Frontal cortex (tissue), 3 donors: ENCODE measurements at regions not wholly inside any gene's neighbourhood (a gene's known extent, or its start where the extent isn't known, plus 50 kb on each side); places are given as distances from the start of the nearest gene placed in this dataset.

Source experiments
- DNase-seq, 2 donors: peaks; one replicate each; pipeline ENCODE4 v3.0.0; 2012; ENCODE audit warnings: low spot score in 2 of 2
- FAIRE-seq: peaks from 2 replicates; lab custom pipeline; 2012; peaks lifted over from hg19 to GRCh38; lab: Jason Lieb, UNC
- donor health status: control.
- donor health status: control.
- donor health status: control.

DNA sequence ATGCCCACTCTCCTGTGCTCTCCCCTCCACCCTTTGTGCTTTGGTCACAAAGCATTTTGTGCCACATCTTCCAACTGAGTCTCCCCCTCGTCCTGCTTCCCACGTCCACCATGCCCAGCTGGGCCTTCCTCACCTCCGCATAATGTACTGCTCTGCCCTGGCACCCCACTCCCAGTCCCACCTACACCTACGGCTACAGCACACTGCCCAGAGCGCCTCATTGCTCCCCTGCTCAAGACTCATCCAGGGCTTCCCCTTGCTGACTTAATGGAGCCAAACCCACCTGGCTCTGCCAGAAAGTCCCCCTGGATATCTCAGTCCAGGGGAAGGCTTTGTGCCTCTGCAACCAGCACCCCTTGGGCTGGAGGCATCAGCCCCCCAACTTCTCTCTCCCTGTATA lies 299.2 kb upstream of the ZMIZ1 start:
- FAIRE-seq: no peak

DNA sequence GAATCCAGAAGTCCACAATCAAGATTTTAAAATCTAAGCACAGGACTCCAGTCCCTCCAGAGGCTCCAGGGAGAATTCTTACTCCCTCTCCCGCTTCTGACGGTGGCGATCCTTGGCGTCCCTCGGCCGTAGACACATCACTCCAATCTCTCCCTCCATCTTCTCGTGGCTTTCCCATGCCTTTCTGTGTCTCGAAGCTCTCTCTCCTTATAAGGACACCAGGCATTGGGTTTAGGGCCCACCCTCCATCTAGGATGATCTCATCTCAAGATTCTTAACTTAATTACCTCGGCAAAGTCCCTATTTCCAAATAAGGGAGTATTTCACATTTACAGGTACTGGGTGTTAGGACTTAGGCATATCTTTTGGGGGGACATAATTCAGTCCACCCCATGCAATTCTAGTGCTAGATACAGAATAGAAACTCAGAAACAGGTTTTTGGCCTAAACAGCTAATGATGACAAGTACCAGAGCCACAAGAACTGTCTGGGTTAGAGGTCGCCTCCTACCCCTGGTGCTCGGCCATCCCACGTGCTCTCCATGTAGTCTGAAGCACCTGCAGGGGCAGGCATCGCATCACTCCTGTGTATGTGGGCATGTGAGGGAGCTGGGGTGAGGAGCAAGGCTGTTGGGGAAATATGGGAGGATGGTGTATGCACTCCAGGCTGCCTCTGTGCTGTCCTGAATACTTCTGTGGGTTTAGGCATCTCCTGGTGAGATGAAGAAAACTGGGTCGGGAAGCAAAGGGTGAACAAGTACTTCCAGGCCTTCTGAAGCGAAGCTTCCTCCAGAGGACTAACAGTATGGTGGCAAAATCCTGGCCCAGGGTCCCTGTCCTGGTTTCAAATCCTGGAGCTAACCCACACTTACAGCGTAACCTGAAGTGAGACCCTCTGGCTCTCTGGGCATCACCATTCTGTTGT lies 298.3 kb upstream of the ZMIZ1 start:
- DNase-seq: no peak
- FAIRE-seq: no peak

More for the DNA sequence above, 299.2 kb upstream of the ZMIZ1 start:
- no peak for DNase-seq

DNA sequence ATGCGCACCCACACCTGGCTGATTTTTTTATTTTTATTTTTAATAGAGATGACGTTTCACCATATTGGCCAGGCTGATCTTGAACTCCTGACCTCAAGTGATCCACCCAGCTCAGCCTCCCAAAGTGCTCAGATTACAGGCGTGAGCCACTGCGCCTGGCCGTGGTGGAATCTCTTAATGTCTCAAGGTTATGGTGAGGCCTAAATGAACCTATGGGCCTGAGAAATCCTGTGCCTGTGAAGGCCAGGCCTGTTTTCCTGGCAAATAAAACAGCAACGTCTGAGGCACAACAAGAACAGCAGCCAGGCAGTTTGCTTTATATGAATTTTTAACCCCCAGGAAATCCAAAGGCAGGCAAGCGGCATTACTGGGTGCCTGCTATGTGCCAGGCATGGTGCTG lies 297.5 kb upstream of the ZMIZ1 start:
- FAIRE-seq (no peak), DNase-seq (no peak)

DNA sequence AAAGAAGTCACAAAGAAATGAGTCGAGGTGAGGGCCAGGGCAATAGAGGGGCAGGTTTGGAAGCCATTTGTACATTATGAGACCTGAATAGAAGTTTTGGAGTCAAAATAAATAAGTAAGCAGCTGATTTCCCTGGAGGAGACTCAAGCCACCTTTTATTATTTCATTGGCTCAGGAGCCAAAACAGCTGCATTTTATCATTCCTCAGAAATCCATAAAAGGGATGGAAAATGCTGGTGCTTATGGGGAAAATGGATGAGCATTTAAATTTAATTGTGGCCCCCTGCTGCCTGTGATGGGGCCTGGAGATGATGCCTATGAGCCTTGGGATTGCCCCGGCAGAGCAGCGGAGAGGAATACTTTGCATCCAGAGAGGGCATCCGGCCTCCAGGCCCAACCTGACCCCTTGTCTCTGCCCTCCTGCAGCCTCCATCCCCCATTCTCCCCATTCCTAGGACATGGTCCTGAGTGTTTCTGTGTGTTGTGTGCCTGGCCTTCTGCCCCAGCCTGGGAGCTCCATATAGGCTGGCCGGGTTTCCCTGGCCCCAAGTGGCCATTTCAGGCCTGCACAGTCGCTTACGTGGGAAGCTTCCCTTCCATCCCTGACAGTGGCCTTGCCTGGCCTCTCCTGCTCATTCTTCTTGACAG lies 296.8 kb upstream of the ZMIZ1 start:
- no peak for FAIRE-seq
- no peak for DNase-seq

DNA sequence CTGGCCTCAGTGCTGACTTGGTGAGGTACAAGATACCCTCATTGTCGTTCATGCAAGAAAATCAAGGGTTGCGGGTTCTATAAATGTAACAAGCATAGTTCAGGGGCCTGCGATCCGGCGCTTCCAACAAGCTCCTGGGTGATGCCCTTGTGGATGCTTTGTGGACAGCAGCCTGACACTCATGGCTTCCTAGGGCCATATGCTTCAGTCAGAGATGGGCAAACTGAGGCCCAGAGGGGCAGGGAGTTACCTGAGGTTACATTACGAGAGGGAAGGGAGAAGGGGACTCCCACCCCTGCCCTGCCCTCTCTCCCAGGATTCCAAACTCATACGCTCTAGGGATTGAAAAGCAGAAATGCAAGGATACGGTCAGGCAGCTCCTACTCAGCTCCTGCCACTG lies 296.3 kb upstream of the ZMIZ1 start:
- FAIRE-seq: no peak
- DNase-seq: no peak

DNA sequence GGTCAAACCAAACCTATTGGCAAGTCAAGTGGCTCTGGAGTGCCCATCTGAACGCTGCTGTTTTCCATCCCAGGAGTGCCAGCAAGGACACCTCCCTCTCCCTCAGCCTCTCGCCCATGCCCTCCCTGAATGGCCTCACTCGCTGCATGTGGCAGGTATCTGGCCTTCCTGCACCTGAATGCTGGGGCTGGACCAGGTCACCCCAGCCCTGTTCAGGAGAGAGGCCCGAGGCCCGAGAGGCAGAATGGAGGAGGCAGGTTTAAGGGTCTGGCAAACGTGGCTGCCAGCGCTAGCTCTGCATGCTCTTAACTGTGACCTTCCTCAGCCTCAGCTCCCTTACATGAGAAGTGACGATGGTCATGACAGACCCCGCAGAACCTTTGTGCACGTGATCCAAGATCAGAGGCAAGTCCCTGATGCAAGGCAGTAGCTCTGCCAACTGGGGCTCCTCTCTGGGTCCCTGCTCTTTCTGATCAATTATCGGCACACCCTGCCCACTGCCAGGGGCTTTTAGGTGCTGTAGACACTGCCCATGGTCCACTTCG lies 295.7 kb upstream of the ZMIZ1 start:
- no peak for DNase-seq
- FAIRE-seq: no peak

DNA sequence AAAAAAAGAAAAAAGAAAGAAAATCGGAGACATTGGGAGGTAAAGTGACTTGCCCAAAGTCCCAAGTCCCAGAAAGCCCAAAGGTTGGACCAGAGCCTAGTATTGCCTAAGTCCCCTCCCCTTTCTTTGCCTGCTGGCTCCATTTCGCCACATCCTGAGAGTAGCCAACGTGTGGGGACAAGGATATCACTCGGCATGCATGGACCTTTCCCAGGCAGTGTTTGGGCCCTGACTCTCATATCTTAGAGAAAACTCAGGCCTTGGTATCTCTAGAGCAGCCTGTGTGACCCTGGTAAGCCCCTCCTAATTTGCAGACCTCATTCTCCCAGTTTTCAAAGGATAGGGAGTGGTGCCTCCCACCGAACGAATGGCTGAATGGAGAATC lies 294.2 kb upstream of the ZMIZ1 start:
- DNase-seq (no peak), FAIRE-seq (no peak)

DNA sequence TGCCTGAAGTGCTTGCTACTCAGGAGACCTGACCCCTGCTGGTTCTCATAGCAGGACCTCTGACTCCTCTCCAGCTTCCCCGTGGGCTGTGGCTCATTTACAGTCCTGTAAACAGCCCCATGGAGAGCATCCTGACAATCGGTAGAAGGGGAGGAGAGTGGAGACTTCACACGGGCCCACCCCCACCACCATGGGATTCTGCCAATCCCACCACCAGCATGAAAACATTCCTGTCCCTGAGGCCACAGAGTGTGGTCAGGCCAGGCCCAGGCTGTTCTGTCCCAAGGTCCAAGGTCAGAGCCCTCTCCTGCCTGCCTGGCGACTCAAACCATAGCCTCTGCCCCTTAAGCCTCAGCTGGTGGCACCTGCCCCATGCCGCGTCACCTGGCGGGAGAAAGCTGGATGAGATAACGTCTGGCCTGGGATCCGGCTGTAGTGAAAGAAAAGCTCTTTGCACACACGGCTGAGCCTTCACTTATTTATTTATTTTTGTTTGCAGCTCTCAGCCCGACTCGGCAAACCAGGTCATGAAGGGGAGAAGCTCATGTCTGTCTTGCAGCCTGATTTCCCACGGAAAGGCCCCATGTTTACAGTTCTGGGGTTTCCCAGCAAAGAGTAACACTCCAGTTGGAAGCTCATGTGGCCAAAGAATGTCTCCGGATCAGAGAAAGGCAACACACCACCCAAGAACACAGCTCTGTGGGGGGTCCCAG lies 293.6 kb upstream of the ZMIZ1 start:
- no peak for DNase-seq
- FAIRE-seq: no peak

DNA sequence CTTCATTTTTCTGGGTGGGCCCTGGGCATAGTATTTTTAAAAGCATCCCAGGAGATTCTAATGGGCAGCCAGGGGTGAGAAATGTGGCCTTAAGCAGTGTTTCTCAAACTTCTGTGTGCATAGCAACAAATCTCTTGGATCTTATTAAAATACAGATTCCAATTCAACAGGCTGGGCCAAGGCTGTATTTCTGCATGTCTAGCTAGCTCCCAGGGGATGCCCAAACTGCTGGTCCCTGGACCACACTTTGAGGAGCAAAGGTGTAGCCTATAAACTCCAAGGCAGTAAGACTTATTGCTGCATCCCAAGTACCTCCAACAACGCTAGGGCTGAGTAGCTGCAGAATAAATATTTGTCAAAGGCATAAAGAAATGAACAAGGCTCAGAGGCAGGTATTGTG lies 292.9 kb upstream of the ZMIZ1 start:
- DNase-seq (no peak), FAIRE-seq (no peak)

DNA sequence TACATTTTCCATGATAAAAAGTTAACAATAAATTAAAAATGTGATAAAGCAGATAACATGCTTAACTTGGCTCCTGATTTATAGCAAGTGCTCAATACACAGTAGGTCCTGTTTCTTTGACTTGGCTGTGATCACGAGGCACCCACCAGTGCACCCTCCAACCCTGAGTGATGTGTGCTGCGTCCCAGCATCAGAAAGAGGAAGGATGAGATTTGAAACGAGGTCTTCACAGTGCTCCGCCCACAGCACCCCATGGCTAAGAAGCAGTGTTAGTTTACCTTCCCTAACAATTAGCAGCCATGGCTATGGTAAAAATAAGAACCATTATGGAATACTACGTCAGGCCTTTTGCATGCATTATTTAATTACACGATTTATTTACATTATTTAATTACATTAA lies 292.0 kb upstream of the ZMIZ1 start:
- DNase-seq (no peak), FAIRE-seq (no peak)

DNA sequence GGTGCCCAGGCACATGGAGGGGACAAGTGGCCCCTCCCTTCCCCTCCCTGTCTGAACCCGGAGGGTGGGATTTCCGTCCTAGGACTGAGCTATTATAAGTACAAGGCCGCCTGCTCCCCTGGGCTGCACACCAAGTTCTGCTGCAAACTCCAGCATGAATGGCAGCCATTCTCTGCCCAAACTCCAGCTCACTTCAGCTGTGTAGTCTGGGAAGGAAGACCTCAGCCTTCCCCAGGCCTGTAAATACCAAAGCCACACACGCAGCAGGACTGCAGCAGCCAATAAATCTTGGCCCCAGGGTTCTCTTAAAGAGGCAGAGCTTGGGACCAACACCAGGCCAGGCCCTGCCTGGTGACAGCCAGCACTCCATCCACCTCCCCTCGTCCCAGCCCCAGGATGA lies 291.3 kb upstream of the ZMIZ1 start:
- DNase-seq (peak; percentile 37 to 44), FAIRE-seq (no peak)

DNA sequence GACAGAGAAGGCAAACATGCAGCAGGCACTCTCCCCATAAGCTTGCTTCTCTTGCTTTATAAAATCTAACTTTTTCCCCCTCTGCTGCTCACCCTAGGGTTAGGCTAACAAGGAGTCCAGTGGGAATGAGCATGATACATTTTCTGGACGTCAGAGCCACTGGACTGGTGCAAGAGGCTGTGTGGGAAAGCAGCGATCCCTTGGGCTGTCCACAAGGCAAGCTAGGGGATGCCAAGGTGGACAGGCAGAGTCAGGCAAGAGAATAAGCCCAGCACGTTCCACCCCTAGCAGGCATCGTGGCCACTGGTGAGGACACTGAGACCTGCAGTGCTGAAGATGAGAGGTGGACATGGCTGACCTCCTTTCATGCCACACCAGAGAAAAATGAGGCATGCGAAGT lies 290.9 kb upstream of the ZMIZ1 start:
- FAIRE-seq (no peak), DNase-seq (no peak)

DNA sequence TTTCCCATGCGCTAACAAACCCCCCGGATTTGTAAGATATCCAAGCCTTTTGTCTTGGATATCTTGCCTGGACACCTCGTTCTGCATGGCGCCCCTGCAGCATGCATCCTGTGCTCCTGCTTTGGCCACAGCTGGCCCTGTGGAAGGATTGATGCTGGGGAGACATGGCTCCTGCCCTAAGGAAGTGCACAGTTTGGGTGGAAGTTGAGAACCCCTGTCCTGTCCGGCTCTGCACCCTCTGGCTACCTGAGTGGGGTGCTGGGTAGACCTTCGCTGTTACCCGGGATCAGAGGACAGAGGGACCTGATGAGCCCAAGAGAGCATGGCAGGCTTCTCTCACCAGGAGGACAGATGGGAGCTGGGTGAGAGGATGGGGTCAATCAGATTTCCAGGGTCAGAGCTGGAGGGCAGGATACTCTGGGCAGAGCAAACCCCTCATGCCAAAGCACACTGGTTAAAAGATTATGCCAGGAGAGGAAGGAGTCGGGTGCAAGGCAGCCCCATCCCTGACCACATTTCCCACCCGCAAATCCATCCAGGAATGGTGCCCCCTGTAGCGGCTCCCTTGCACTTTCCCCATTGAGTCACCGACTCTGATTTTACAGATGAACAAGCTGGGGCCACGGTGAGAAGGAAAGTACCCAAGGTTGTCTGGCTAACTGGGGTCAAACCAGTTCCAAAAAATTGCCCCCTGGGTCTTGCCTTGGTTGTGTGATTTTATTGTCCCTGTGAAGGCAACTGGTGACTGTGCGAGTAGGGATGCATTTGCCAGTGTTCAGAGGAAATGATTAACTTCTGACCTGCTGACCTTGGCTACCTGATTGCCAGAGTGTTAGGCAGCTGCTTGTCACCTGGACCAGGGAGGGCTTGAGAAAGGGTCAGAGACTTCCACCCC lies 290.1 kb upstream of the ZMIZ1 start:
- DNase-seq (no peak), FAIRE-seq (no peak)

DNA sequence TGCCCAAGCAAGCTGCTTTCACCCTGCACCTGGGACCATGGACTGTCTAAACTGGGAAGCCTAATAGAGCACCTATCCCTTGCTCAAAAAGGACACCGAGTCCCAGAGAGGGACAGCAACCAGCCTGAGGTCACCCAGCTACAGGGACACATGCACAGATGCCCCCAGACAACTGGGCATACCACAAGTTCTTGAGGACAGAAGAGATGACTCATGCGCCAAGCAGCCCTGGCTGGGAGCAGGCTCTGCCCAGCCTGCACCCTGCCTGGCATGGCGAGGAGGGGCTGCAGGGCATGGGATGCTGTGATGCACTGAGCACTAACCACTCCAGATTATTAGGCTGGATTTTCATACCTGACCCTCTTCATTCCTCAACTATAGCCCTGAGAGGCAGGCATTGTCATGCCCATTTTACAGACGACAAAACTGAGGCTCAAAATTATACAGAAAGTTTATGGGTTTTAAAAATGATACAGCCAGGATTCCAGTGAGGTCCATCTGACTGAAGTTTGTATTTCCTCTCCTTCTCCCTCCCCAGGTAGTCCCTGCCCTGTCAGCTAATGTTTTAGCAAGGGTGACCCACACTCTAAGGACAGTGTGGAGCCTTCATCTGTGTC lies 289.3 kb upstream of the ZMIZ1 start:
- no peak for DNase-seq
- no peak for FAIRE-seq

DNA sequence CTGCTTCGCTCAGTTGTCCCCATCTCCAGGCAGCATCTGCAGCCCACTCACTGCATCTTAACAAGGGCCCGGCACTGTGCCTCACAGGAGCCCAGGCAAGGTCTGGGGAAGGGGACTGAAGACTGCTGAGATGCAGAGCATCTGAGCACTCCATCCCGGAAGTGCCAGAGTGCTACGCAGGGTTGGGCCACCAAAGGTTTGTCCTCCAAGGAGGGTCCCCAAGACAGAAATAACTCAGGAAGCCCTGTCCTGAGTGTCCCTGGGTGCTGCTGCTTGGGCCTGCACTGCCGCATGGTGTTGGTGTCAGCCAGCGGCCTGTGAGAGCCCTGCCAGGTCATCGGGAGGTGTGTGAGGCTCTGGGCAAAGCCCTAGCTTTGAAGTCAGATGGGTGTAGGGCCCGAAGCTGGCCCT lies 288.2 kb upstream of the ZMIZ1 start:
- no peak for FAIRE-seq

DNA sequence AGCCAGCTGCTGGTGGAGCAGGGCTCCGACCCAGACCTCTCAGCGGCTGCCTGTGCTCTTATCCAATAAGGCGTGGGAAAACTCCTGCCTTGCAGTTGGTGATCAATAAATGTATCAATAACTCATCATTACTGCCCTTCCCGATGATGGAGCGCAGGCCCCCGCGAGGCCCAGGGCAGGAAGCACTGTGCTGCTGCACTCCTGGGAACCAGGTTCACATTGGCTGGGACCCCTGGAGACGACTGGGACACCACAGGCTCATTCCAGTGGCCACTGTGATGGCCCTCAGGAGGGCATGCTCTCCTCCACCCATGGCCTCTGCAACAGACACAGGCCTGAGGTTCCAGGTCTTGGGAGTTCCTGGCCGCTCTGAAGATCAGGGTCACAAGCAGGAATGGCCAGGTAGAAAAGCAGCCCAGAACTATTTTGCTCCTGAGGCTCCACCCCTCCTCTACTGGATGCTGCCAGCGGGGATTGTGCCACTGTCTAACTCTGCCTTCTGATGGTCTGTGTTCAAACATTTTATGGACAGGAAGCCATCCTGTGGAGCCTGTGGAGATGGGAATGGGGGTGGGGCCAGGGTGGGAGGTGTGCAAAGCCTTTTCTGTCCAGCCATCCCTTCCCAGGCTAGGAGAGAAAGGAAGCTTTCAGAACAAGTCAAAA lies 287.4 kb upstream of the ZMIZ1 start:
- no peak for DNase-seq
- no peak for FAIRE-seq

More for the DNA sequence above, 288.2 kb upstream of the ZMIZ1 start:
- no peak for DNase-seq

DNA sequence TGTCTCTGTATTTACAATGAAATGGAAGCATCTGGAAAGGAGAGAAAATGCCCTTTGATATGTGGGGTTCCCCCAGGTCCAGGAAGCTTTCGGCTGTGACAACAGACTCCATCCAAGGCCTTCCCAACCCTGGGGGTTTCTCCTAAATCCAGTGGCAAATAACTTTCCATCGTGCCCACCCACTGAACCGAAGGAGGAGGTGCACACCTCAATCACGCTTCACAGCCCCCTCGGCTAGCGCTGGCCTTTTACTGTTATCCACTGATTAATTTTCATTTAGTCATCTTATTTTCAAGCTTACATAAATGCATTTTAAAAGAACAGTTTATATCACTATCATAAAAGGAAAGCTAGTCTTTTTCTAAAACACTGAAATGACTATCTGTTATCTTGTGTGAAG lies 286.8 kb upstream of the ZMIZ1 start:
- no peak for FAIRE-seq
- no peak for DNase-seq

DNA sequence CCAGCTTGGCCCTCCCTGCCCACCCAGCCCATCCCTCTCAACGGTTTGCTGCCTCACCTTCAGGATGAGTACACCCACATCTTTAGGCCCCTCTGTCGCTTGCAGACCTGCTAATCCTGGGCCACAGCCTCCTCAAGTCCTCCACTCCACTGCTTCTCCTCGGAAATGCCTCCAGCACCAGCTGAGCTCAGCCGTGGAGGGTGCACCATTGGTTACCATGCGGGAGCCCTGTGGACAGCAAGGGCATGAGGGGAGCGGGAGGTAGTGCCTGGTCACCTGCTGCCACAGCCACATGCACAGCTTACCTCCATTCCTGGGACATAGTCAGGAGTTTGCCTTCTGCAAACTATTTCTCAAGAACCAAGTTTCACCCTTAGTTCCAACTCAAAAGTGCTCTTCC lies 286.3 kb upstream of the ZMIZ1 start:
- no peak for FAIRE-seq
- no peak for DNase-seq

DNA sequence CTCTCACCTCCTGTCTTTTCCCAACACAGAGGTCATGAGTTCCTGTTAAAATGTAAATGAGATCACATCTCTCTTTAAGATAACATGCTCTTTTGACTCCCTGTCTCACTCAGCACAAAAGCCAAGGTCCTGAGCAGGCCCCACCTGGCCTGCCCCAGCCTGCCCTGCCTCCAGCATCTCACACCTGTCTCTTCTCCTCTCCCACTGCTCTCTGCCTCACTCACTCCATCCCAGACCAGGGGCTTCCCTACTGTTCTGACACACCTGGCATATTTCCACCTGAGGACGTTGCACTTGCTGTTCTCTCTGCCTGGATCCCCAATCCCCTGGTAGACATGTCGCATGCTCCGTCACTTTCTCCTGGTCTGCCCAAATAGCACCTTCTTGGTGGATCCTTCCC lies 285.0 kb upstream of the ZMIZ1 start:
- FAIRE-seq (no peak), DNase-seq (no peak)
